Frontal cortex (tissue), 3 donors: ENCODE measurements at regions not wholly inside any gene's neighbourhood (a gene's known extent, or its start where the extent isn't known, plus 50 kb on each side); places are given as distances from the start of the nearest gene placed in this dataset.
"Not testable (repeated sequence)": the region's sequence is repeated elsewhere in the genome, so short reads cannot be mapped to it uniquely, and the experiment has no call there.

Experiments
- DNase-seq, 2 donors: peaks; one replicate each; pipeline ENCODE4 v3.0.0; 2012; ENCODE audit warnings: low spot score in 2 of 2
- FAIRE-seq: peaks from 2 replicates; lab custom pipeline; 2012; peaks lifted over from hg19 to GRCh38; lab: Jason Lieb, UNC
- donor health status: control.
- donor health status: control.
- donor health status: control.

- FAIRE-seq: no peak
- peak in 1 of 2 donors; percentile 33 for DNase-seq
Measured at GRCh38 chr5:36739751-36740221, 133.4 kb downstream of the SLC1A3 start.

- FAIRE-seq (no peak), DNase-seq (no peak)
Measured at GRCh38 chr5:36740259-36740898, 134.0 kb downstream of the SLC1A3 start.

- DNase-seq (no peak), FAIRE-seq (no peak)
Measured at GRCh38 chr5:36741128-36741527, 134.7 kb downstream of the SLC1A3 start.

GRCh38 chr5:36743891-36744772 lies 132.4 kb upstream of the NIPBL start:
- DNase-seq (peak in 1 of 2 donors; percentile 67), FAIRE-seq (no peak)

GRCh38 chr5:36744773-36745589 lies 131.6 kb upstream of the NIPBL start:
- FAIRE-seq: no peak
- peak; percentile 46 to 73 for DNase-seq

- FAIRE-seq, DNase-seq: not testable (repeated sequence)
Measured at GRCh38 chr5:36747794-36748193, 128.8 kb upstream of the NIPBL start.

GRCh38 chr5:36751886-36752285 lies 124.7 kb upstream of the NIPBL start:
- no peak for FAIRE-seq

GRCh38 chr5:36755342-36755741 lies 121.2 kb upstream of the NIPBL start:
- FAIRE-seq: no peak
- DNase-seq: no peak

More at GRCh38 chr5:36751886-36752285, 124.7 kb upstream of the NIPBL start:
- DNase-seq: no peak

GRCh38 chr5:36755920-36756488 lies 120.6 kb upstream of the NIPBL start:
- DNase-seq (no peak), FAIRE-seq (no peak)

- no peak for FAIRE-seq
Measured at GRCh38 chr5:36756848-36757247, 119.7 kb upstream of the NIPBL start.

GRCh38 chr5:36759117-36759516 lies 117.5 kb upstream of the NIPBL start:
- FAIRE-seq (no peak), DNase-seq (no peak)

More at GRCh38 chr5:36756848-36757247, 119.7 kb upstream of the NIPBL start:
- DNase-seq: no peak

GRCh38 chr5:36763454-36763853 lies 113.1 kb upstream of the NIPBL start:
- no peak for DNase-seq
- no peak for FAIRE-seq

GRCh38 chr5:36765876-36766275 lies 110.7 kb upstream of the NIPBL start:
- DNase-seq (no peak), FAIRE-seq (no peak)

GRCh38 chr5:36766981-36767380 lies 109.6 kb upstream of the NIPBL start:
- no peak for DNase-seq
- FAIRE-seq: no peak

GRCh38 chr5:36768450-36768849 lies 108.1 kb upstream of the NIPBL start:
- FAIRE-seq (no peak), DNase-seq (no peak)

GRCh38 chr5:36769129-36769770 lies 107.3 kb upstream of the NIPBL start:
- no peak for FAIRE-seq
- no peak for DNase-seq

GRCh38 chr5:36770125-36770524 lies 106.4 kb upstream of the NIPBL start:
- FAIRE-seq: no peak

GRCh38 chr5:36772276-36773140 lies 104.1 kb upstream of the NIPBL start:
- DNase-seq: no peak
- no peak for FAIRE-seq

More at GRCh38 chr5:36770125-36770524, 106.4 kb upstream of the NIPBL start:
- DNase-seq: no peak
